ENCODE measurements at regions not wholly inside any gene's neighbourhood (a gene's known extent, or its start where the extent isn't known, plus 50 kb on each side); places are given as distances from the start of the nearest gene placed in this dataset.

DNA sequence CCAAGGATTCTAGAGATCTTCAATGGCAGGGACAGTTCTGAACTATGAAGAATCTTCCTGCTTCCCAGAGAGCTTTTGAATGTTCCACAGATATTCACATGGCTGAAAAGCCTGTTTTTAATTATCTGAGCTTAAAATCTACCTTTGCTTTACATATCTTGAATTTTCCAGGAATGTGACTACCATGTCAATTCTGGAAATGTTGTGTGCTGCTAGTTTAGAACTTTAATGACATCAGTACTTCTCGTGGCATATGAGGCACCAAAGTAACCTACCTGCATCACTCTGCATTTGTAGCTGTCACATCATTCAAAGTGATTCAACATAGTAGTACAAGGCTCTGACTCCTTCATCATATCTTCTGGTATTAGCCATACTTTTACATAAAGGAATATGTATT is 122.7 kb upstream of the NFIA start:
- no peak for TF ChIP-seq CTCF (IDR thresholded peaks at IDR 0.05; ENCODE audit: poor library complexity, severe bottlenecking)
- TF ChIP-seq EZH2 (IDR thresholded peaks at IDR 0.05; ENCODE audit: borderline replicate concordance, insufficient read depth, low read length, poor library complexity, severe bottlenecking): no peak
- TF ChIP-seq SMC3 (conservative IDR thresholded peaks at IDR 0.05; ENCODE audit: poor library complexity): no peak
- TF ChIP-seq MXI1 (conservative IDR thresholded peaks at IDR 0.05; ENCODE audit: poor library complexity, severe bottlenecking): no peak
- TF ChIP-seq POLR2AphosphoS5 (IDR thresholded peaks at IDR 0.05): no peak
- TF ChIP-seq TAF1 (IDR thresholded peaks at IDR 0.05; ENCODE audit: low read depth): no peak
- no peak for TF ChIP-seq RAD21 (conservative IDR thresholded peaks at IDR 0.05)
- TF ChIP-seq EP300 (conservative IDR thresholded peaks at IDR 0.05; ENCODE audit: poor library complexity, severe bottlenecking): no peak
